ENCODE measurements at regions not wholly inside any gene's neighbourhood (a gene's known extent, or its start where the extent isn't known, plus 50 kb on each side); places are given as distances from the start of the nearest gene placed in this dataset.

DNA sequence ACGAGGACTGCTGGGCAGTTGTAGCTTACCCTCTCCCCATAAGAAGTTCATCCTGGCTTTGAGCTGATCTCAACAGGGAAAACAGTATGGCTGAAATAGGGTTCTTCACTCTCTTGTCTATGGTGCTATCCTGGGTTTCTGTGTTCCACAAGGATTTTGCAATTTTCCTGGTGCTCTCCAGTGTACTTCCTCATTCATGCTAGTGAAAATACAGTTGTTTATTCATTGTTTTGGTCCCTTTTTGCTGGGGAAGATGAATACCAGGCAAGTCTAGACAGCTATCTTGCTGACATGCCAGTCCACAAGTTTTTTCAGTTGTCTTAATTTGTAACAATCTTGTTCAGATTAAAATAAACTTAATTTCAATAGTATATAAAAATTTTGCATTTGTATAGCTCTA lies 306.5 kb downstream of the DLEU7 start:
- Histone ChIP-seq H2BK20ac (ENCODE audit: low read depth, low read length, poor library complexity, severe bottlenecking) (no peak overlapping the region), H2BK12ac (ENCODE audit: insufficient read length, low read depth, low read length) (no peak overlapping the region), H4K5ac (ENCODE audit: insufficient read length, low read depth, low read length) (no peak overlapping the region), H2AFZ (ENCODE audit: low read length) (no peak overlapping the region), H3K4me1 (ENCODE audit: insufficient read depth, low read length) (no peaks in the 10 kb centered on the region), H3K23me2 (ENCODE audit: insufficient read length, low read depth, low read length, poor library complexity, severe bottlenecking) (no peaks in the 10 kb centered on the region), H2BK5ac (ENCODE audit: insufficient read length, low read length) (no peak overlapping the region), H4K8ac (replicated peaks; ENCODE audit: insufficient read length, low read depth, low read length) (no peak overlapping the region), H2BK120ac (ENCODE audit: low read depth, low read length, poor library complexity, severe bottlenecking) (no peak overlapping the region), H3K4me2 (ENCODE audit: insufficient read depth, insufficient read length, low read length) (no peak overlapping the region), H2BK15ac (ENCODE audit: low read depth, low read length) (no peak overlapping the region), H3K4ac (ENCODE audit: low read depth, low read length) (no peak overlapping the region), H3K14ac (ENCODE audit: insufficient read depth, low read length) (no peak overlapping the region), H3T11ph (ENCODE audit: low read length) (no peak overlapping the region), H4K20me1 (ENCODE audit: control insufficient read depth, insufficient read depth, insufficient read length) (no peaks in the 10 kb centered on the region), H3K27ac (ENCODE audit: insufficient read length, low read depth, low read length) (no peak overlapping the region), H3K56ac (ENCODE audit: insufficient read length, low read depth, low read length) (no peak overlapping the region), H3K79me1 (ENCODE audit: insufficient read depth, low read depth, low read length, poor library complexity, severe bottlenecking) (no peaks in the 10 kb centered on the region), H3K18ac (ENCODE audit: insufficient read length, low read depth, low read length) (no peak overlapping the region), H3K23ac (ENCODE audit: insufficient read length, low read depth, low read length) (no peak overlapping the region), H2AK5ac (ENCODE audit: insufficient read length, low read length) (no peak overlapping the region), H4K91ac (ENCODE audit: insufficient read length, low read depth, low read length) (no peak overlapping the region), H3K9ac (ENCODE audit: extremely low read depth, insufficient read length, low read length) (no peak overlapping the region), H3K79me2 (ENCODE audit: insufficient read depth, low read length) (no peaks in the 10 kb centered on the region), H3K27me3 (ENCODE audit: insufficient read depth, low read length) (no peaks in the 10 kb centered on the region), H3K9me3 (ENCODE audit: control insufficient read depth, low read depth, low read length) (no peaks in the 10 kb centered on the region)
- Mint-ChIP-seq H3K9me3 (peaks cover 28 to 29% of the 10 kb centered on the region in 2 experiments), H3K27ac (no peak overlapping the region), H3K27me3 (ENCODE audit: low read depth) (no peaks in the 10 kb centered on the region), H3K4me1 (peaks cover 0 to 2% of the 10 kb centered on the region in 2 experiments; a peak in 2 of 4 replicates), H3K4me3 (no peak overlapping the region), H3K36me3 (ENCODE audit: insufficient read depth in 1 of 3, low read depth in 3 of 3) (peaks cover 24 to 28% (median 25%) of the 10 kb centered on the region in 3 experiments)
- WGBS (ENCODE audit: extremely low coverage, insufficient read length, low lambda C conversion rate): no CpG with 5 or more reads among the region's 1 CpG
- TF ChIP-seq, protein P1, sequence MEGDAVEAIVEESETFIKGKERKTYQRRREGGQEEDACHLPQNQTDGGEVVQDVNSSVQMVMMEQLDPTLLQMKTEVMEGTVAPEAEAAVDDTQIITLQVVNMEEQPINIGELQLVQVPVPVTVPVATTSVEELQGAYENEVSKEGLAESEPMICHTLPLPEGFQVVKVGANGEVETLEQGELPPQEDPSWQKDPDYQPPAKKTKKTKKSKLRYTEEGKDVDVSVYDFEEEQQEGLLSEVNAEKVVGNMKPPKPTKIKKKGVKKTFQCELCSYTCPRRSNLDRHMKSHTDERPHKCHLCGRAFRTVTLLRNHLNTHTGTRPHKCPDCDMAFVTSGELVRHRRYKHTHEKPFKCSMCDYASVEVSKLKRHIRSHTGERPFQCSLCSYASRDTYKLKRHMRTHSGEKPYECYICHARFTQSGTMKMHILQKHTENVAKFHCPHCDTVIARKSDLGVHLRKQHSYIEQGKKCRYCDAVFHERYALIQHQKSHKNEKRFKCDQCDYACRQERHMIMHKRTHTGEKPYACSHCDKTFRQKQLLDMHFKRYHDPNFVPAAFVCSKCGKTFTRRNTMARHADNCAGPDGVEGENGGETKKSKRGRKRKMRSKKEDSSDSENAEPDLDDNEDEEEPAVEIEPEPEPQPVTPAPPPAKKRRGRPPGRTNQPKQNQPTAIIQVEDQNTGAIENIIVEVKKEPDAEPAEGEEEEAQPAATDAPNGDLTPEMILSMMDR (conservative IDR thresholded peaks at IDR 0.05): no peak
- no peak for DNase-seq

All from H9 (cell line).